Left cardiac atrium (tissue), 4 donors: ENCODE measurements at regions not wholly inside any gene's neighbourhood (a gene's known extent, or its start where the extent isn't known, plus 50 kb on each side); places are given as distances from the start of the nearest gene placed in this dataset.
A peak's percentile ranks its signal among the peaks of the same experiment; 100 is the strongest.
"Not testable (repeated sequence)": the region's sequence is repeated elsewhere in the genome, so short reads cannot be mapped to it uniquely, and the experiment has no call there.

Experiments used
- ATAC-seq, 2 donors: fragments of 200-7000 bp; cut with Tn5 transposase; one replicate each; pipeline ENCODE4 v1.9.1; 2020; ENCODE audit warnings: mild to moderate bottlenecking in 2 of 2, moderate library complexity in 2 of 2
- DNase-seq: peaks from one replicate; pipeline ENCODE4 v3.0.0-alpha.2; 2020
- intact Hi-C, 2 donors: fragments of 100-400 bp; cut with DNase I; formaldehyde crosslinking; loops; one replicate each; pipeline versions ENCODE4 v1.14.1 to v1.15.1; 2022 to 2023
- donor health status: DM: no; HTN: yes; CAD: no.
- donor health status: DM: no; HTN: yes; CAD: no; lungs with severe emphysema.
- donor health status: DM: yes; HTN: yes; CAD: no.
- donor health status: Dilated cardiomyopathy.

DNA sequence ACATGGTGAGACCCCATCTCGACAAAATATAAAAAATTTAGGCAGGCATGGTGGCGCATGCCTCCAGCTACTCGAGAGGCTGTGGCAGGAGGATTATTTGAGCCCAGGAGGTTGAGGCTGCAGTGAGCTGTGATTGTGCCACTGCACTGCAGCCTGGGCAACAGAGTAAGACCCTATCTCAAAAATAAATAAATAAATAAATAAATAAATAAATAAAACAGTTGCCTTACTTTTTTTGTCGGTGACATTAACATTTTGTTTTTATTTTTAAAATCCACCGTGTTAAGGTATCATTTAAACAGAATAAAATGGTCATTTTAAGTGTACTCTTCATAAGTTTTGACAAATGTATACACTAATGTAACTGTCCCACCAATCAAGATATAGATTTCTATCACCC is 57.0 kb downstream of the RASL11A start:
- ATAC-seq, result no peak
- intact Hi-C loops, result no loop called here
- DNase-seq, result no peak

DNA sequence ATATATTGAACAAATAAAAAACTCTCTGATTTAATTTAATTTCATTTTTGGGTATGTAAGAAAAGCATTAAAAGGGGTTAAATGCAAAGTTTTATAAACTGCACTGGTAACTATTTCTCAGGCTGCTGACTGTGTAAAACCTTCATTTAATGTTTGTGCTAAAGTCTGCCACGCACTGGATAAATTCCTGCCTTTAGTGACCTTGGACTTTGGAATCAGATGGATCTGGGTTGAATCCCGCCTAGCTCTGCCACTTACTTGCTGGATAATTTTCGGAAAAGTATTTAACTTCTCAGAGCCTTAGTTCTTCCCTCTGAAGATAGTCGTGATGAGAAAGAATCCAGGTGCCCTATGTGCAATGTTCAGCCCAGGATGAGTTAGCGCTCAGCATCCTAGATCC is 58.6 kb downstream of the RASL11A start:
- DNase-seq (no peak), ATAC-seq (no peak)
- intact Hi-C loops, result no loop called here

DNA sequence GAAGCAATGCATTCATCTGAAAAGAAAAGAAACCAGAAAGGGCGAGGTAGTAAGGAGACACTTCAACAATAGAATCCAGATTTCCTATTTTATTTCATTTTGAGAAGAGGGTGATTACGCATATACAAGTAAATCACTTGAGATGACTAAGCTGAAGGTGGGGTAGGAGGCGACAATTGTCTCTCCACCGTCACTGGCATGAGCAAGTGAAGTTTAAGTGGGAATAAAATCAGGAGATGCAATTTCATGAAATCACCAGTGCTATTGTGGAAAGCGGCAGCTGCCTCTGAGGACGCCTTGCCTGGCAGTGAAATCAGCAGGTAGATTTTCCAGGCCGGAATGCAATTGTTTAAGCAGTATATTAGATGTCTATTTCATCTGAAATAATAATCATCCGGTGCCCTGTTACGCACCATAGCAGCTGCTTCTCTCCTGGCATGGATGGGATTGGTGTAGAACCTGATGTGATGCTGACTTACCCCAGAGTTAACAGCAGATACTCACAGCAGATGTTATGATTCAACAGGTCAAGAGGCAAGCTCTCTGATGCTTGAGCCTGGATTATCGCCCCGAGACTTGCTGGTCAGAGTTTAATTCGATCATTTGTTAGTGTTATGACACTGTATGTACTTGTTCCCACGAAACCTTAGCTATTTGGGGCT is 64.3 kb downstream of the RASL11A start:
- DNase-seq, result no peak
- no peak for ATAC-seq
- intact Hi-C loops, result no loop called here

DNA sequence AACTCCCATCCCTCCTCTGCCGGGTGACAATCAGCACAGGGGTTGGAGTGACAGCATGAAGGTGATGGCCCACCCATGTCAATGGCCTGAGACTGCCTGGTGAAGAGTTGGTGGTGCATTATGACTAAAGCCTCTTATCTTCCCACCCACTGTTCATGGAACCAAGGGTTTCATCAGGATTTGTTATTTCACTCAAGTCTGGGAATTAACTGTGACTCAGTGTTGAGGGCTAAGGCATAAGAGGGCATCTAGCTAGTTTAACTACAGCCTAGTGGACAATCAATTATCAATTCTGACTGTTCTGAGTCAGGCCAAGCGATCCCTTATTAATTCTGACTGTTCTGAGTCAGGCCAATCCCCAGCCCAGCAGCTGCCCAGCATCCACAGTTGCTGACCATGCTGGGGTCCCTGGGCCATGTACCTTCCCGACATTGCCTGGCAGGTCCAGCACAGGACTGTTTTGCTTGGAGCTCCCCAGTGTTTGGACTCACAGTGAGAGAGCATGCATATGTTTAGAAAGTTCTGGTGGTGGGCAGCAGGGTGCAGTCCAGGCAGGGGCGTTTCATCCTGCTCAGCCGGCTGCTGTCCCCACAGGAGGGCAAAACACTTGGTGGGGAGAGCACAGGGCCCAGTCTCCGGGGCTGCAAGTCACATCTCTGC is 65.5 kb downstream of the RASL11A start:
- intact Hi-C loops, result no loop called here
- ATAC-seq, result peak in 1 of 2 donors; percentile 52
- no peak for DNase-seq

DNA sequence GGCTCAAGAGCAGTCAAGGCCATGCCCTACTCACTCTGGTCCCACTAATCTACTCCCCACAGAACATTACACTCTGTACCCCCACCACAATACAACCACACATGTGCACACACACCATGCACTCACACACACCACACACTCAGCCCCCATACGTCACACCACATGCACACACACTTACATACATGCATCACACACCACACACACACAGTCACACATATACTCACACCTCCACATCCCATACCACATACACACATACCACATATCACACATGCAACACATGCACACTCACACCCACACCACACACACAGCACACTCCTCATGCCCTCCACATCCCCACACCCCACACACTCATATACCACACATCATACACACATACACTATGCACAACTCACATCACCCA is 67.6 kb downstream of the RASL11A start:
- DNase-seq, result no peak
- intact Hi-C loops, result no loop called here
- ATAC-seq, result no peak

DNA sequence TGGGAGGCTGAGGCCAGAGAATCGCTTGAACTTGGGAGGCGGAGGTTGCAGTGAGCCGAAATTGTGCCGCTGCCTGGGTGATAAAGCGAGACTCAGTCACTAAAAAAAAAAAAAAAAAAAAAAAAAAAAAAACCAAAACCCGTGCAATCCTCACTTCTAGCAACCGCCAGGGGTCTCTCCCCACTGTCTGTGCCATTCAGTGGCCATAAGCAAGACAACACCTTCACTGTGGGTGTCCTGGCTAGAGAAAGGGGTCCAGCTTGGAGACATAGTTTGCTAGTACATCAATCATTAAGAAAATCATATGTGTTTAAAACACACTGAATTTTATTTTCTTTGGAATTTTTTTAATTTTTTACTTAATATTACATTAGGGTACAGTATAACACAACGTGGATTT is 68.2 kb downstream of the RASL11A start:
- ATAC-seq, result no peak
- no peak for DNase-seq
- intact Hi-C loops, result no loop called here

DNA sequence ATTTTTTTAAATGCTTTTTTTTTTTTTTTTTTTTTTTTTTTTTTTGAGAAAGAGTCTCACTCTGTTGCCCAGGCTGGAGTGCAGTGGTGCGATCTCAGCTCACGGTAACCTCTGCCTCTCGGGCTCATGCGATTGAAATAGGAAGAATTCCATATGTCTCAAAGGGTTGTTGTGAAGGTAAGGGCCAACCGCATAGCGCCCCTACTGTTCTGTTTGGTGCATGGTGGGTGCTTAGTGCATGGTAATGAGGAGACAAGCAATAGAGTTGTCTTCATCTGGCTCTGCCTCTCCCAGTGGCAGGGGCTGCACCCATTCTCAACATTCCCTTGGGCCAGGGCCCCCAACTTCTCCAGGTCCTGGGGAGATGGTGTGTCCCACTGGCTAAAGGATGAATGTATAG is 68.7 kb downstream of the RASL11A start:
- ATAC-seq (peak in 1 of 2 donors; percentile 18), DNase-seq (peak; percentile 25)
- intact Hi-C loops, result no loop called here

DNA sequence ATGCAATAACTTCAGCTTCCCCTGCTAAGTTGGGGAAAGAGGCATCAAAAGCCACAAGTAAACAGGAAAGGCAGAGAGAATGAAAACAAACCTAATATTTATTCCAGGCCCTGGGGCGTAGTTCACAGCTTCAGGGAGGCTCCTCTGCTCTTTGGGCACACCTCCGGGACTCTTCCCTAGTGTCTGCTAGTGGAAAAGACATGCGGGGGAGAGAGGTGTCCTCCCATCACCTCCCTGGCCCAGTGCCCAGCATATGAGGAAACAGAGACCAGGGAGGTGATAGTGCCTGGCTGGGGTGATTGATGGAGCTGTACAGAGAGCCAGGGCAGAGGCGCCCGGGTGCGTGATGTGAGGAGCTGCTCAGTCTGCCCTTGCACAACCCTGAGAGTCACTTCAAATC is 71.0 kb downstream of the RASL11A start:
- intact Hi-C loops, result no loop called here
- peak; percentile 34 for DNase-seq
- ATAC-seq, result peak; percentile 53 to 95

DNA sequence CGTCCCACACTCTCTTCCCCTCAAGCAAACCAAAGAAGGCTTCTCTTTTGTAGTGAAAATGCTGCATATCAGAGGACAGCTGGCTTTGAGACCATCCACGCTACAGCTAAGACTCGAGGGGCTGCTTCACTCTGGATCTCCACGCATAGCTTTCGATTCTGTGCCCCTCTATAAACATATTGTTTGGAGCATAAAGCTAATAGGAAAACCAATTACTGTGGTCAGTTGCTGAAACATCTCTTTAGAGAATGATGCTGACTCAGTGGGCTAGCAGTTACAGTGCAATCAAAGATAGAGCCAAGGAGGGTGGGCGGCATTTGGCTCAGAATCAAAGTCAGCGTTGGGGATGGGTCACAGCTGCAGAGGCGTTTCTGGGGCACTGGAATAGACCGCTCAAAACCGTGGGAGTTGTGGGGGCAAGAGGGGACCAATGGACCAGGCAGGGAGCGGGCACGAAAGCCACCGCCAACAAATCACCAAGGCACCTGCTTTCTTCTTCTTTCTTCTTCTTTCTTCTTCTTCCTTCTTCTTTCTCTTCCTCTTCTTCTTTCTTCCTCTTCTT is 76.7 kb downstream of the RASL11A start:
- intact Hi-C loops, result no loop called here
- no peak for DNase-seq
- ATAC-seq, result no peak

DNA sequence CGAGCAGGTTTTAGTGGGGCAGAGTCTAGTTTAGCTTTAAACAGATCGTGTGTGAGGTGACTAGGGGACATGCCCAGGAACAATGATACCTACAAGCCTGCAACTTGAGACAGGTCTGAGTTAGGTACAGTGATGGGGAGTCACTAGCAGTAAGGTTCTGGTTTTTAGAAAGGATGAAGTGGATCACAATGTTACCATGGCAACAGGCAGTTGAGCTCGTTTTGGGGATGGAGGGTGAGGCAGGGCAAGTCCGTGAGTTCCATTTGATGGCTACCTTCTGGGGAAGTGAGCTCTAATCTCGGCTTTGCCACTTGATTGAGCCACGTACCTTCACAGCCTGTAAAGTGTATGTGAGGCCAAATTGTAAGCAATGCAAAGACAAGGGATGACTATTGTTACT is 76.0 kb upstream of the GTF3A start:
- intact Hi-C loops, result no loop called here
- ATAC-seq (no peak), DNase-seq (no peak)

DNA sequence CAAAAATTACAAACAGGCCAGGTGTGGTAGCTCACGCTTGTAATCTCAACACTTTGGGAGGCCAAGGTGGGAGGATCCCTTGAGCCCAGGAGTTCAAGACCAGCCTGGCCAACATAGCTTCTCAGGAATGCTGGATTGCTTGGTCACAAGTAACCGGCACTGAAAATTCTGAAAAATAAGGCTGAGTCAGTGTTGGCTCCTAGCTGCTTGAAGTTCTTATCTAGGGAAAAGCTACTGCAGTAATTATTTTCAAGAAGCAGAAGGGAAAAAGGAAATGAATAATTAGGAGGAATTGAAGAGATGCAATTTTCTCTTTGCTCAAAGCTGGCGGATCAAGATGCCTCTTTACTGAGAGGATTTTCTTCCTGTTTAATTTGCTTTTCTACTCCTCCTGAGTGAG is 75.0 kb upstream of the GTF3A start:
- intact Hi-C loops, result no loop called here
- ATAC-seq (peak in 1 of 2 donors; percentile 61), DNase-seq (no peak)

DNA sequence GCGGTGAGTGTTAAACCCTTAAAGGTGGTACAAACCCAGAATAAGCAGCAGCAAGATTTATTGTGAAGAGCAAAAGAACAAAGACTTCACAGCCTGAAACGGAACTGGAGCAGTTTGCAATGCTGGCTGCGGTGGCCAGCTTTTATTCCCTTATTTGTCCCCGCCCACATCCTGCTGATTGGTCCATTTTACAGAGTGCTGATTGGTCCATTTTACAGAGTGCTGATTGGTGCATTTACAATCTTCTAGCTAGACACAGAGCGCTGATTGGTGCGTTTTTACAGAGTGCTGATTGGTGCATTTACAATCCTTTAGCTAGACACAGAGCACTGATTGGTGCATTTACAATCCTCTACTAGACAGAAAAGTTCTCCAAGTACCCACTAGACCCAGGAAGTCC is 73.6 kb upstream of the GTF3A start:
- DNase-seq, intact Hi-C loops, ATAC-seq: not testable (repeated sequence)

DNA sequence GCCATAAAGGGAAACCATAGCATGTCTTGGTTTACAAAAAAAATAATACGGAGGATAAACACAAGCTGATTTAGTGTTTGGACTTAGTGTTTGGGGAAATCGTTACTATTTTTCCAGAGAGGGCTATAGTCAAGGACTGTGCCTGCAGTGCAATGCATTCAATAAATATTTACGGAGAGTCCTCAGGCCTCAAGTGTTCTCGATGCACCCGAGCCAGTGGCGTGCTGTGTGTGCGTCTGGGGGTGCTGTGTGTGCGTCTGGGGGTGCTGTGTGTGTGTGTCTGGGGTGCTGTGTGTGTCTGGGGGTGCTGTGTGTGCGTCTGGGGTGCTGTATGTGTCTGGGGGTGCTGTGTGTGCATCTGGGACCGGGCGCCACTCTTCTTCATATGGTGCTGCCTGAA is 71.7 kb upstream of the GTF3A start:
- ATAC-seq (no peak), DNase-seq (no peak)
- intact Hi-C loops, result no loop called here

DNA sequence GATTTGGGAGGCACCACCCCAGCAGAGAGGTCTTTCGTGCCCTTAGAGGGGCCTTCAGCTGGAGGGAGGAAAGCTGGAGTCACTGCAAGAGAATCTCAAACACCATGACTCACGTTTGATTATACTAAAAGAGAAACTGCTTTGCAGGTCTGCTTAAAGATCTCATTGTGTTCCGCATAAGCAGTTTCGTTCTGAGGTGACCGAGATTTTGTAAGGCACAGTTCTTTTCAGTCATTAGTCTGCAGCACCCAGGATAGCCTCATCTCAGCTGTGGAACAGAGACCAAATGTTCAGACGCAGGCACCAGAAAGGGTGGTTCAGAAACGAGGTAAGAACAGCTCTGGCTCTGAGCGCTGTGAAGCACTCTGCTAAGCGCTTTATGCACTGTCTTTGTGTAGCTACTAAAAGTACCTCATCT is 71.2 kb upstream of the GTF3A start:
- intact Hi-C loops, result no loop called here
- ATAC-seq (no peak), DNase-seq (no peak)

DNA sequence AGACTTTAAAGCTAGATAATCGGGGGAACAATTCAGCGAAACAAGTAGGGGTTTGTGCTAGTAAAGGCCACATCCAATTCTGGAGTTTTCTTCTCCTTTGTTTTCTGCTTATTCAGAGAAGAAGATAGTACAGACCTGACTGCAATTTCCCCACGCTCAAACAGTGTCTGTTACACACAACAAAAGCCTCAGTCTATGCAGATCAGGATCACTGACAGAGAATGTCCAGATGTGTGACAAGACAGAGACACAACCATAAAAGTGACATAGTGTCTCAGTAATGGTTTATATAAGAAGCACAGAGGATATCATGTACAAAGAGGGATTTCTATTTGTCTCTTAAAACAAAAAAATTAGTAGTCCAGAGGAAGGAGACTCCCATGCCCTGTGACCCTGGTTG is 70.7 kb upstream of the GTF3A start:
- ATAC-seq, result no peak
- intact Hi-C loops, result loop anchor here in 1 of 2 donors (2.0 kb wide), 1 partner anchor 59 kb away; no protein-coding TSS in a partner anchor
- DNase-seq, result no peak

DNA sequence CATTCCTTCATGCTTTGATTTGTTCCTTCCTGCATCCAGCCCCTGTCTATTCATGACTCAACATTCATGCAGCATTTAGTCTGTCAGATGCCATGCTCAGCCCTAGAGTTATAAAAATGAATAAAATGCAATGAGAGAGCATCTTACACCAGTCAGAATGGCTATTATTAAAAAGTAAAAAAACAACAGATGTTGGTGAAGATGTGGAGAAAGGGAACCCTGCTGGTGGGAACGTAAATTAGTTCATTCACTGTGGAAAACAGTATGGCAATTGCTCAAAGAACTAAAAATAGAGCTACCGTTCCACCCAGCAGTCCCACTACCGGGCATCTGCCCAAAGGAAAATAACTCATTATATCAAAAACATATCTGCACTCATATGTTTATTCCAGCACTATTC is 70.0 kb upstream of the GTF3A start:
- DNase-seq (no peak), ATAC-seq (peak in 1 of 2 donors; percentile 24)
- intact Hi-C loops, result loop anchor here in 1 of 2 donors (2.0 kb wide), 1 partner anchor 60 kb away; no protein-coding TSS in a partner anchor

DNA sequence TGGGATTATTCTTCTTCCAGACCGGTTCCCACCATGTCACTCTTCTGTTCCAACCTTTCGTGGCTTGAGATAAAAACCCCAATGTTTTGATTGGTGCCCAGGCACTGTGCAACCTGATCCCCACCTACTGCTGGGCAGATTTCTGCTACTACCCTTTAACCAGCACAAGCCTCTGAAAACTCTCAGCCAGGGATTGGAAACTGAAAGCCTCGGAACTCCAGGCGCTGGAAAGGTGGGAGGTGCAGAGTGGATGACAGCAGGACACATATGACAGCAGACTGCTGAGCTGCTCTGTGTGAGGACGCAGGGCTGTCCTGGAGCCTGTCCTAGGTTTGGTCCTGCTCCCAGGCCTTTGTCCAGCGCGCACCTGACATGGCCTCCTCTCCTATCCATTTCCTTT is 68.5 kb upstream of the GTF3A start:
- DNase-seq (no peak), ATAC-seq (peak; percentile 8 to 46)
- intact Hi-C loops, result loop anchor here (2.0 to 5.0 kb wide), 2 partner anchors 61 to 409 kb away; no protein-coding TSS in a partner anchor

DNA sequence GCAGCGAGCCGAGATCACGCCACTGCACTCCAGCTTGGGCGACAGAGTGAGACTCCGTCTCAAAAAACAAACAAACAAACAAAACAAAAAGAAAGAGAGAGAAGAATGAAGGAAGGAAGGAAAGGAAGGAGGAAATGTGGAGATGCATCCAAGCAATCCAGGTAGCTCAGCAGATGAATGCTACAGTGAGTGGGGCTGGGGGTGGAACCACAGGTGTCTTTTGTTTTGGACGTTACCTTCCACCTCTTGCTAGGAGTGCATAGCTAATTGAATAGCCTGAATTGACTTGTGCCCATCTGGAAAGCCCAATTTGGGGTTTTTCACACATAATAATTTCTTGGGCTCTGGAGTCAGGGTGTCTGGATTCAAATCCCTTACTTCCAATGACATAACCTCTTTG is 66.0 kb upstream of the GTF3A start:
- DNase-seq (no peak), ATAC-seq (no peak)
- intact Hi-C loops, result loop anchor here (2.0 to 5.0 kb wide), 3 partner anchors 374 to 412 kb away; no protein-coding TSS in a partner anchor

DNA sequence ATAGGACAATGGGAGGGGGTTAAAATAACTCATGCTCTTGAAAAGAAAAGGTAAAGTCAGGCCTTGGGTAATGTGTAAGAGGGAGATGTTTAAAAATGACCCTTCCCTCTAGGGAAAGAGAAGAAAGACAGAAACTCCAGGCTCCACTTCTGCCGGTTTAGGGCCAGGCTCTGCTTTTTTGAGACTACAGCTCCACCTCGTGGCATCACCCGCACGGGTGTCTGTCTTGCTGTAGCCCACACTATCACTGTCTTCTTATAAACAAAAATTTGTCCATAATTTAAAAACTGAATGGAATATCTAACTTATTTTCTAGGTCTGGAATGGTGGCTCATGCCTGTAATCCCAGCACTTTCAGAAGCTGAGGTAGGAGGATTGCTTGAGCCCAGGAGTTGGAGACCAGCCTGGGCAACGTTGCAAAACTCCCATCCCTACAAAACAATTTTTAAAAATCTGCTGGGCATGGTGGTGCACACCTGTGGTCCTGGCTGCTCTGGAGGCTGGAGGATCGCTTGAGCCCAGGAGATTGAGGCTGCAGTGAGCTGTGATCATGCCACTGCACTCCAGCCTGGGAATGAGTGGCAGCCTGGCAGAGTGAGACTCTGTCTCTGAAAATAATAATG is 65.1 kb upstream of the GTF3A start:
- intact Hi-C loops, result loop anchor here (1.0 to 5.0 kb wide), 4 partner anchors 374 to 413 kb away; no protein-coding TSS in a partner anchor
- peak; percentile 75 to 76 for ATAC-seq
- DNase-seq, result peak; percentile 66

DNA sequence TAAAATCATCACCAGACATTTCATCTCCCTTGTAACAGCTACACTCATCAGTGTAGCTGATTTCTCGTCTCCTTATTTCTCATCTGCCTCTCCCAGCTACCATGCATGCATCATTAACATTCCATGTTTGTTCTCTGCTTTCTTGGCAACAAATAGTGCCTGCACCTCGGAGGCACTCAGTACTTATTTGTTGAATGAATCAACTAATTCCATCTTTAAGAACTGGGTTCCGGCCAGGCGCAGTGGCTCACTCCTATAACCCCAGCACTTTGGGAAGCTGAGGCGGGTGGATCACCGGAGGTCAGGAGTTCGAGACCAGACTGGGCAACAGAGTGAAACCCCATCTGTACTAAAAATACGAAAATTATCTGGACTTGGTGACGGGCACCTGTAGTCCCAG is 63.9 kb upstream of the GTF3A start:
- intact Hi-C loops, result loop anchor here in 1 of 2 donors (5.0 kb wide), 1 partner anchor 467 kb away; no protein-coding TSS in a partner anchor
- ATAC-seq, result no peak
- DNase-seq, result no peak
